H9 (cell line): ENCODE measurements at regions not wholly inside any gene's neighbourhood (a gene's known extent, or its start where the extent isn't known, plus 50 kb on each side); places are given as distances from the start of the nearest gene placed in this dataset.

ENCODE experiments used
- DNase-seq: peaks from one replicate; pipeline ENCODE4 v3.0.0-alpha.2; 2017
- H2AFZ ChIP-seq: one replicate; pipeline ENCODE4 v1.6.1; 2013; ENCODE audit warnings: mild to moderate bottlenecking, low read length, control low read depth, moderate library complexity
- H2AK5ac ChIP-seq: 2 replicates; pipeline ENCODE4 v1.6.1; 2013; ENCODE audit warnings: low read length, control low read depth, mixed read lengths; ENCODE audit not compliant: insufficient read length
- H2BK120ac ChIP-seq: one replicate; pipeline ENCODE4 v1.6.1; 2013; ENCODE audit warnings: low read depth, mild to moderate bottlenecking, low read length, control low read depth, inconsistent platforms; ENCODE audit not compliant: poor library complexity, severe bottlenecking
- H2BK12ac ChIP-seq: 2 replicates; pipeline ENCODE4 v1.6.1; 2013; ENCODE audit warnings: low read length, control low read depth, mixed read lengths, low read depth; ENCODE audit not compliant: insufficient read length
- H2BK15ac ChIP-seq: 2 replicates; pipeline ENCODE4 v1.6.1; 2013; ENCODE audit warnings: low read depth, low read length, control low read depth
- H2BK20ac ChIP-seq: one replicate; pipeline ENCODE4 v1.6.1; 2013; ENCODE audit warnings: low read depth, mild to moderate bottlenecking, low read length, control low read depth, inconsistent platforms; ENCODE audit not compliant: poor library complexity, severe bottlenecking
- H2BK5ac ChIP-seq: 2 replicates; pipeline ENCODE4 v1.6.1; 2013; ENCODE audit warnings: low read length, control low read depth, mixed read lengths; ENCODE audit not compliant: insufficient read length
- H3K14ac ChIP-seq: 2 replicates; pipeline ENCODE4 v1.6.1; 2013; ENCODE audit warnings: low read length, control low read depth; ENCODE audit not compliant: insufficient read depth
- H3K18ac ChIP-seq: 2 replicates; pipeline ENCODE4 v1.6.1; 2013; ENCODE audit warnings: low read depth, mild to moderate bottlenecking, mixed read lengths, low read length, control low read depth; ENCODE audit not compliant: insufficient read length
- H3K23ac ChIP-seq: 2 replicates; pipeline ENCODE4 v1.6.1; 2013; ENCODE audit warnings: low read length, control low read depth, mixed read lengths, low read depth; ENCODE audit not compliant: insufficient read length
- H3K23me2 ChIP-seq: 2 replicates; pipeline ENCODE4 v1.6.1; 2013; ENCODE audit warnings: low read depth, mild to moderate bottlenecking, mixed read lengths, low read length, control low read depth; ENCODE audit not compliant: insufficient read length, poor library complexity, severe bottlenecking
- H3K27ac ChIP-seq: 2 replicates; pipeline ENCODE4 v1.5.1; 2013; ENCODE audit warnings: low read length, control low read depth, mixed read lengths, low read depth; ENCODE audit not compliant: insufficient read length
- H3K27me3 ChIP-seq: 2 replicates; pipeline ENCODE4 v1.6.1; 2013; ENCODE audit warnings: low read length, control low read depth, inconsistent platforms; ENCODE audit not compliant: insufficient read depth
- H3K4ac ChIP-seq: 2 replicates; pipeline ENCODE4 v1.6.1; 2013; ENCODE audit warnings: low read depth, mild to moderate bottlenecking, control low read depth, inconsistent platforms, low read length, moderate library complexity
- H3K4me1 ChIP-seq: 2 replicates; pipeline ENCODE4 v1.6.1; 2013; ENCODE audit warnings: low read length, control low read depth, inconsistent platforms; ENCODE audit not compliant: insufficient read depth
- H3K4me2 ChIP-seq: 2 replicates; pipeline ENCODE4 v1.6.1; 2013; ENCODE audit warnings: low read length, control low read depth, mixed read lengths; ENCODE audit not compliant: insufficient read length, insufficient read depth
- H3K56ac ChIP-seq: 2 replicates; pipeline ENCODE4 v1.6.1; 2013; ENCODE audit warnings: low read depth, mild to moderate bottlenecking, mixed read lengths, low read length, control low read depth; ENCODE audit not compliant: insufficient read length
- H3K79me1 ChIP-seq: 2 replicates; pipeline ENCODE4 v1.6.1; 2013; ENCODE audit warnings: low read depth, mild to moderate bottlenecking, moderate library complexity, low read length, control low read depth, inconsistent platforms; ENCODE audit not compliant: insufficient read depth, poor library complexity, severe bottlenecking
- H3K79me2 ChIP-seq: 2 replicates; pipeline ENCODE4 v1.6.1; 2013; ENCODE audit warnings: low read length, control low read depth, inconsistent platforms; ENCODE audit not compliant: insufficient read depth
- H3K9ac ChIP-seq: 2 replicates; pipeline ENCODE4 v1.6.1; 2013; ENCODE audit warnings: low read length, control low read depth, mixed read lengths; ENCODE audit not compliant: insufficient read length; ENCODE audit errors: extremely low read depth
- H3K9me3 ChIP-seq: one replicate; pipeline ENCODE4 v1.6.1; 2013; ENCODE audit warnings: low read depth, low read length, inconsistent platforms; ENCODE audit not compliant: control insufficient read depth
- H3T11ph ChIP-seq: one replicate; pipeline ENCODE4 v1.6.1; 2013; ENCODE audit warnings: mild to moderate bottlenecking, low read length, control low read depth, inconsistent platforms
- H4K20me1 ChIP-seq: one replicate; pipeline ENCODE4 v1.6.1; 2013; ENCODE audit not compliant: control insufficient read depth, insufficient read length, insufficient read depth
- H4K5ac ChIP-seq: 2 replicates; pipeline ENCODE4 v1.6.1; 2013; ENCODE audit warnings: low read depth, mild to moderate bottlenecking, mixed read lengths, low read length, control low read depth; ENCODE audit not compliant: insufficient read length
- H4K8ac ChIP-seq: replicated peaks from 2 replicates; pipeline ENCODE4 v1.6.1; 2013; ENCODE audit warnings: low read length, control low read depth, mixed read lengths, low read depth; ENCODE audit not compliant: insufficient read length
- H4K91ac ChIP-seq: 2 replicates; pipeline ENCODE4 v1.6.1; 2013; ENCODE audit warnings: low read depth, mild to moderate bottlenecking, moderate library complexity, mixed read lengths, low read length, control low read depth; ENCODE audit not compliant: insufficient read length
- H3K27ac Mint-ChIP-seq, 3 experiments: 2 replicates in 2 of 3; 3 replicates in 1 of 3; pipeline ENCODE4 v1.8.0; 2020 to 2021; ENCODE audit warnings: mixed read lengths in 3 of 3, mild to moderate bottlenecking in 1 of 3, moderate library complexity in 1 of 3
- H3K27me3 Mint-ChIP-seq: 2 replicates; pipeline ENCODE4 v1.8.0; 2021; ENCODE audit warnings: low read depth, mild to moderate bottlenecking, moderate library complexity, mixed read lengths
- H3K36me3 Mint-ChIP-seq, 3 experiments: 2 replicates in 2 of 3; 3 replicates in 1 of 3; pipeline ENCODE4 v1.8.0; 2020 to 2021; ENCODE audit warnings: low read depth in 3 of 3, mixed read lengths in 3 of 3; ENCODE audit not compliant: insufficient read depth in 1 of 3
- H3K4me1 Mint-ChIP-seq, 2 experiments: 2 replicates each; pipeline ENCODE4 v1.8.0; 2020; ENCODE audit warnings: mixed read lengths in 2 of 2
- H3K4me3 Mint-ChIP-seq, 2 experiments: 2 replicates in 1 of 2; 3 replicates in 1 of 2; pipeline ENCODE4 v1.8.0; 2020 to 2021; ENCODE audit warnings: mild to moderate bottlenecking in 2 of 2, mixed read lengths in 2 of 2, moderate library complexity in 1 of 2
- H3K9me3 Mint-ChIP-seq, 2 experiments: 2 replicates in 1 of 2; 3 replicates in 1 of 2; pipeline ENCODE4 v1.8.0; 2020; ENCODE audit warnings: mild to moderate bottlenecking in 2 of 2, mixed read lengths in 2 of 2, moderate library complexity in 1 of 2
- TF ChIP-seq, protein P1 (sequence below): fragments of 200-600 bp; sonication (generic); conservative IDR thresholded peaks from 3 replicates; pipeline ENCODE4 v1.8.0; 2021; ENCODE audit warnings: antibody characterized with exemption, mild to moderate bottlenecking

DNA sequence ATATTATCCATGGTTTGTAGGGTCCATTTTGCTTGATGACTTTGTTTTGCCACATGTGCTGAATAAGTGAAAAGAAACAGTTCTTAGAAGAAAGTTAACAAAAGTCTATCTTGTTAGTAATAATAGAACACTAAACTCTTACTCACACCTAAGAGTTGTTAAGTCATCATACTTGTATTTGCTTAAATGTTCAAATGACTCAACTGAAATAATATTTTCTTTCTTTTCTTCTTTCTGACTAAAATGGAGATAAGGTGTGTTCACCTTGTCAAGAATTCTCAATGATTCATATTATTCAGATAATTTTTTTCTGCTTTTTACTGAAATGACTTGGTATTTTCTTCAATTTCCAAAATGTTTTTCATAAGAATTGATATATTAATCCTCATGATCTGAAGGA lies 327.2 kb downstream of the HTR1B start:
- TF ChIP-seq, protein P1, sequence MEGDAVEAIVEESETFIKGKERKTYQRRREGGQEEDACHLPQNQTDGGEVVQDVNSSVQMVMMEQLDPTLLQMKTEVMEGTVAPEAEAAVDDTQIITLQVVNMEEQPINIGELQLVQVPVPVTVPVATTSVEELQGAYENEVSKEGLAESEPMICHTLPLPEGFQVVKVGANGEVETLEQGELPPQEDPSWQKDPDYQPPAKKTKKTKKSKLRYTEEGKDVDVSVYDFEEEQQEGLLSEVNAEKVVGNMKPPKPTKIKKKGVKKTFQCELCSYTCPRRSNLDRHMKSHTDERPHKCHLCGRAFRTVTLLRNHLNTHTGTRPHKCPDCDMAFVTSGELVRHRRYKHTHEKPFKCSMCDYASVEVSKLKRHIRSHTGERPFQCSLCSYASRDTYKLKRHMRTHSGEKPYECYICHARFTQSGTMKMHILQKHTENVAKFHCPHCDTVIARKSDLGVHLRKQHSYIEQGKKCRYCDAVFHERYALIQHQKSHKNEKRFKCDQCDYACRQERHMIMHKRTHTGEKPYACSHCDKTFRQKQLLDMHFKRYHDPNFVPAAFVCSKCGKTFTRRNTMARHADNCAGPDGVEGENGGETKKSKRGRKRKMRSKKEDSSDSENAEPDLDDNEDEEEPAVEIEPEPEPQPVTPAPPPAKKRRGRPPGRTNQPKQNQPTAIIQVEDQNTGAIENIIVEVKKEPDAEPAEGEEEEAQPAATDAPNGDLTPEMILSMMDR: no peak
- no peak overlapping the region for H2AFZ ChIP-seq

More for the DNA sequence above, 327.2 kb downstream of the HTR1B start:
- Histone ChIP-seq H3K4me1 (no peaks in the 10 kb centered on the region), H3K79me2 (no peaks in the 10 kb centered on the region), H2AK5ac (no peak overlapping the region), H4K5ac (no peak overlapping the region), H3K23ac (no peak overlapping the region), H2BK20ac (no peak overlapping the region), H3K27me3 (no peaks in the 10 kb centered on the region), H4K8ac (no peak overlapping the region), H3K4me2 (no peak overlapping the region), H3K27ac (no peak overlapping the region), H2BK15ac (no peak overlapping the region), H2BK5ac (no peak overlapping the region), H2BK12ac (no peak overlapping the region), H3K23me2 (no peaks in the 10 kb centered on the region), H3K14ac (no peak overlapping the region), H3K56ac (no peak overlapping the region), H3K9ac (no peak overlapping the region), H2BK120ac (no peak overlapping the region), H4K91ac (no peak overlapping the region), H3K9me3 (no peaks in the 10 kb centered on the region), H3T11ph (no peak overlapping the region), H3K4ac (no peak overlapping the region), H3K18ac (no peak overlapping the region), H4K20me1 (no peaks in the 10 kb centered on the region), H3K79me1 (no peaks in the 10 kb centered on the region)
- H3K27ac Mint-ChIP-seq: no peak overlapping the region
- no peaks in the 10 kb centered on the region for H3K4me1 Mint-ChIP-seq
- no peaks in the 10 kb centered on the region for H3K9me3 Mint-ChIP-seq
- H3K36me3 Mint-ChIP-seq: no peaks in the 10 kb centered on the region
- H3K27me3 Mint-ChIP-seq: no peaks in the 10 kb centered on the region
- H3K4me3 Mint-ChIP-seq: no peak overlapping the region
- DNase-seq: no peak
